GM19324 (cell line): ENCODE measurements at regions not wholly inside any gene's neighbourhood (a gene's known extent, or its start where the extent isn't known, plus 50 kb on each side); places are given as distances from the start of the nearest gene placed in this dataset.

Experiments used
- ATAC-seq: cut with Tn5 transposase; IDR thresholded peaks from one replicate; pipeline ENCODE4 v1.9.1; 2021; ENCODE audit warnings: mild to moderate bottlenecking, moderate library complexity; ENCODE audit not compliant: unreplicated experiment, low FRiP score

GRCh38 chr9:81394881-81395675, 294.3 kb downstream of the TLE1 start:
- no peak for ATAC-seq

GRCh38 chr9:81393985-81394811, 295.1 kb downstream of the TLE1 start:
- ATAC-seq: no peak

GRCh38 chr9:81391457-81391825, 297.9 kb downstream of the TLE1 start:
- no peak for ATAC-seq

- no peak for ATAC-seq
These were observed 298.4 kb downstream of the TLE1 start for GRCh38 chr9:81390792-81391456.

GRCh38 chr9:81389569-81389993, 299.8 kb downstream of the TLE1 start:
- no peak for ATAC-seq

- no peak for ATAC-seq
These were observed 300.5 kb downstream of the TLE1 start for GRCh38 chr9:81388831-81389230.

GRCh38 chr9:81387360-81388106, 301.8 kb downstream of the TLE1 start:
- ATAC-seq: no peak

- ATAC-seq: no peak
These were observed 304.4 kb downstream of the TLE1 start for GRCh38 chr9:81384911-81385310.

- ATAC-seq: no peak
These were observed 307.1 kb downstream of the TLE1 start for GRCh38 chr9:81382281-81382680.

- ATAC-seq: no peak
These were observed 307.7 kb downstream of the TLE1 start for GRCh38 chr9:81381694-81382093.

- no peak for ATAC-seq
These were observed 308.6 kb downstream of the TLE1 start for GRCh38 chr9:81380504-81381359.

GRCh38 chr9:81379655-81380054, 309.7 kb downstream of the TLE1 start:
- no peak for ATAC-seq

GRCh38 chr9:81377921-81378320, 311.4 kb downstream of the TLE1 start:
- no peak for ATAC-seq

GRCh38 chr9:81377320-81377719, 312.0 kb downstream of the TLE1 start:
- no peak for ATAC-seq

- ATAC-seq: no peak
These were observed 313.9 kb downstream of the TLE1 start for GRCh38 chr9:81375187-81376100.

GRCh38 chr9:81374459-81375186, 314.7 kb downstream of the TLE1 start:
- ATAC-seq: no peak

GRCh38 chr9:81373294-81373693, 316.1 kb downstream of the TLE1 start:
- ATAC-seq: no peak

GRCh38 chr9:81372628-81373191, 316.6 kb downstream of the TLE1 start:
- ATAC-seq: no peak
